CD4-positive, alpha-beta memory T cell (primary cell): ENCODE measurements at regions not wholly inside any gene's neighbourhood (a gene's known extent, or its start where the extent isn't known, plus 50 kb on each side); places are given as distances from the start of the nearest gene placed in this dataset.

ENCODE experiments used
- CTCF ChIA-PET: fragments of 350-600 bp; sonication (Branson Sonifier 250); formaldehyde crosslinking; loops from one replicate; lab custom pipeline; 2021; ENCODE audit warnings: inconsistent platforms; ENCODE audit not compliant: partially characterized antibody; lab: Charles Lee
- POLR2A ChIA-PET: fragments of 350-600 bp; sonication (Branson Sonifier 250); formaldehyde crosslinking; loops from one replicate; lab custom pipeline; 2021; ENCODE audit not compliant: partially characterized antibody; lab: Charles Lee
- DNase-seq, 5 donors: peaks; one replicate each; pipeline versions ENCODE4 v3.0.0 to v3.0.0-alpha.2; 2020 to 2022; ENCODE audit warnings: mixed read lengths in 1 of 5
- H3K27ac ChIP-seq: one replicate; pipeline ENCODE4 v1.7.0; 2013; ENCODE audit warnings: low read depth, low read length
- H3K27me3 ChIP-seq: 2 replicates; pipeline ENCODE4 v1.7.0; 2013; ENCODE audit warnings: mild to moderate bottlenecking, low read length, moderate library complexity; ENCODE audit not compliant: insufficient read depth
- H3K36me3 ChIP-seq: 2 replicates; pipeline ENCODE4 v1.7.0; 2013; ENCODE audit warnings: mild to moderate bottlenecking, low read length, moderate library complexity; ENCODE audit not compliant: insufficient read depth
- H3K4me1 ChIP-seq: 2 replicates; pipeline ENCODE4 v1.7.0; 2013; ENCODE audit warnings: mild to moderate bottlenecking, low read length, moderate library complexity; ENCODE audit not compliant: insufficient read depth
- H3K4me3 ChIP-seq, 2 donors: one replicate each; pipeline ENCODE4 v1.7.0; 2013; ENCODE audit warnings: low read length in 2 of 2, mild to moderate bottlenecking in 1 of 2
- H3K9me3 ChIP-seq, 2 donors: one replicate each; pipeline ENCODE4 v1.7.0; 2013; ENCODE audit warnings: low read length in 2 of 2, control low read depth in 1 of 2; ENCODE audit not compliant: control insufficient read depth in 1 of 2
- H3K27ac Mint-ChIP-seq, 7 donors: one replicate each; pipeline ENCODE4 v1.8.0; 2020 to 2021; ENCODE audit warnings: mixed read lengths in 7 of 7, mild to moderate bottlenecking in 6 of 7, inconsistent platforms in 3 of 7, moderate library complexity in 3 of 7
- H3K27me3 Mint-ChIP-seq, 2 donors: one replicate each; pipeline ENCODE4 v1.8.0; 2020 to 2021; ENCODE audit warnings: mixed read lengths in 2 of 2
- H3K36me3 Mint-ChIP-seq, 2 donors: one replicate each; pipeline ENCODE4 v1.8.0; 2020 to 2021; ENCODE audit warnings: mixed read lengths in 2 of 2, inconsistent platforms in 1 of 2, mild to moderate bottlenecking in 1 of 2
- H3K4me1 Mint-ChIP-seq, 4 donors: one replicate each; pipeline ENCODE4 v1.8.0; 2020 to 2021; ENCODE audit warnings: mixed read lengths in 4 of 4, mild to moderate bottlenecking in 1 of 4
- H3K4me3 Mint-ChIP-seq, 8 donors: one replicate each; pipeline ENCODE4 v1.8.0; 2020 to 2021; ENCODE audit warnings: mixed read lengths in 8 of 8, mild to moderate bottlenecking in 7 of 8, moderate library complexity in 6 of 8, inconsistent platforms in 3 of 8
- H3K9me3 Mint-ChIP-seq, 8 donors: one replicate each; pipeline ENCODE4 v1.8.0; 2020 to 2021; ENCODE audit warnings: mixed read lengths in 8 of 8, mild to moderate bottlenecking in 5 of 8, inconsistent platforms in 3 of 8, moderate library complexity in 1 of 8
- intact Hi-C: fragments of 100-400 bp; cut with micrococcal nuclease; formaldehyde crosslinking; loops from one replicate; pipeline ENCODE4 v1.15.1; 2023

DNA sequence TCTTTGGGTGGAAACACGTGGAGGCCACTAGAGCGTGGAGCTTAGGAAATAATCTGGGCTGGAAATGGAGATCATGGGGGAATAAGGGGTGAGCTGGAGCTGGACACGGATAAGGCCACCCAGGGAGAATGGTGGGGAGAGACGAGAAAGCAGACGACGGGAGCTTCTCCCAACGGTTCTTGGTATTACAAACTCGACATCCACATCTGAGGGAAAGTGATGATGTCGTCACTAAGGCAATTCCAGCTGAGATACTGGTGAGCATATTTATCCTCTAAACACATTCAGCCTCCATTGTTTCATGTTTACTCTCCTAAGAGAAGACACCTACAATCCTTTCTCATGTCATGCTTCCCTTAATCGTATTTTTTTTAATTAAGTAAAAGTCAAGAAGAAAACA, 50.2 kb upstream of the SNX9 start:
- Mint-ChIP-seq H3K4me3 (no peak overlapping the region), H3K9me3 (peaks cover 0 to 9% (median 0%) of the 10 kb centered on the region in 8 donors), H3K4me1 (peaks cover 16 to 28% (median 21%) of the 10 kb centered on the region in 4 donors), H3K27ac (peak overlapping the region in 1 of 7 donors; percentile 7), H3K36me3 (peaks cover 0 to 4% of the 10 kb centered on the region in 2 donors), H3K27me3 (peaks cover 0 to 5% of the 10 kb centered on the region in 2 donors)
- peaks cover 18% of the 10 kb centered on the region for H3K4me1 ChIP-seq
- no peaks in the 10 kb centered on the region for H3K27me3 ChIP-seq
- no peak overlapping the region for H3K27ac ChIP-seq
- intact Hi-C loops = no loop called here
- no peaks in the 10 kb centered on the region for H3K36me3 ChIP-seq
- no peaks in the 10 kb centered on the region for H3K9me3 ChIP-seq
- no peak overlapping the region for H3K4me3 ChIP-seq
- ChIA-PET POLR2A (no interaction called here), CTCF (no interaction called here)
- DNase-seq = no peak
